ENCODE measurements at regions not wholly inside any gene's neighbourhood (a gene's known extent, or its start where the extent isn't known, plus 50 kb on each side); places are given as distances from the start of the nearest gene placed in this dataset.

DNA sequence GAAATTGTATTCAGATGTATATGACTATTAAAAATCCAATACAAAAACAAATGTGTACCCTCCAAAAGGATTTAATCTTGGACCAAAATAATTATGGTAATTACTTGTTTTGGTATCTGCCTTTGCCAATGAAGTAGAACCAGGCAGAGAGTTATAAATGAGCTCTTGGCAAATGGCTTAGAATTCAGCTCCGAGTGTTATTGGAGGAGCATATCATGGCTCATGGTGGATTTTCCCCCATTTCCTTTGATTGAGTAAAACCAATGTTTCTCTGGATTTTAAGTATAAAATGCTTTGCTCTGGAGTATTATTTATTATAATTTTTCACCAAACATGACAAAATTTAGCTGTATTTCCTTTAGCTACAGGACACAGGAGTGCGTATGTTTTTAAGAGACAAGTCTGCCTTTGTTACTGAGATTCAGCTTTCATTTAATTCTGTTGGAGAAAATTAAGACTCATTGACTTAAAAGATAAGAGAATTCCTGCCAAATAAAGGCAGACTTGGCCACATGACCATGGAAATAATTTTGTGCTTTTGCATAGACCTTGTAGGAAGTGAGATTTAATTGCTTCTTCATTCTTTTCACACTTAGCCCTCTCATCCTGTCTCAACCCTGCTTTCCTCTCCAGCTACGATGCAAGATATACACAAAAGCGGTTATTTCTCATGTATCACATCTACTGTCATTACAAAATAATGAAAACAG, 281.0 kb upstream of the SOX11 start:
- TF ChIP-seq CTCF (IDR thresholded peaks at IDR 0.05) (no peak), ZFX (IDR thresholded peaks at IDR 0.05; ENCODE audit: borderline replicate concordance) (no peak)
